GM18951 (cell line): ENCODE measurements at regions not wholly inside any gene's neighbourhood (a gene's known extent, or its start where the extent isn't known, plus 50 kb on each side); places are given as distances from the start of the nearest gene placed in this dataset.

ENCODE experiments used
- POLR2A ChIP-seq: IDR thresholded peaks from 4 replicates; pipeline ENCODE4 v1.6.1; 2011; ENCODE audit warnings: mild to moderate bottlenecking; ENCODE audit not compliant: insufficient read length, insufficient read depth; ENCODE audit errors: extremely low read depth
- in situ Hi-C: fragments of 300-500 bp; cut with MboI; formaldehyde crosslinking; loops from one replicate; pipeline ENCODE4 v1.12.0; 2022; ENCODE audit warnings: low sequenced_read_pairs, mixed read lengths, inconsistent platforms; ENCODE audit not compliant: unreplicated experiment

- in situ Hi-C loops = no loop called here
- no peak for TF ChIP-seq POLR2A
Observed at GRCh38 chr5:54758038-54758437, 227.4 kb downstream of the ESM1 start.

- in situ Hi-C loops = no loop called here
- TF ChIP-seq POLR2A = no peak
Observed at GRCh38 chr5:54757541-54757940, 227.9 kb downstream of the ESM1 start.

- in situ Hi-C loops = no loop called here
Observed at GRCh38 chr5:54756796-54757402, 228.5 kb downstream of the ESM1 start.

GRCh38 chr5:54756301-54756700 is 229.1 kb downstream of the ESM1 start:
- in situ Hi-C loops = no loop called here
- TF ChIP-seq POLR2A = no peak

More at GRCh38 chr5:54756796-54757402, 228.5 kb downstream of the ESM1 start:
- no peak for TF ChIP-seq POLR2A

- in situ Hi-C loops = no loop called here
- no peak for TF ChIP-seq POLR2A
Observed at GRCh38 chr5:54754878-54755277, 230.5 kb downstream of the ESM1 start.

- no peak for TF ChIP-seq POLR2A
- in situ Hi-C loops = no loop called here
Observed at GRCh38 chr5:54754420-54754819, 231.0 kb downstream of the ESM1 start.

- no peak for TF ChIP-seq POLR2A
- in situ Hi-C loops = no loop called here
Observed at GRCh38 chr5:54753753-54754152, 231.6 kb downstream of the ESM1 start.

- in situ Hi-C loops = no loop called here
- TF ChIP-seq POLR2A = no peak
Observed at GRCh38 chr5:54753034-54753433, 232.4 kb downstream of the ESM1 start.

- no peak for TF ChIP-seq POLR2A
- in situ Hi-C loops = no loop called here
Observed at GRCh38 chr5:54748527-54748926, 231.0 kb downstream of the SNX18 start.

- in situ Hi-C loops = no loop called here
- no peak for TF ChIP-seq POLR2A
Observed at GRCh38 chr5:54746777-54747398, 229.3 kb downstream of the SNX18 start.

GRCh38 chr5:54746346-54746745 is 228.8 kb downstream of the SNX18 start:
- TF ChIP-seq POLR2A = no peak
- in situ Hi-C loops = no loop called here

GRCh38 chr5:54745599-54745998 is 228.0 kb downstream of the SNX18 start:
- no peak for TF ChIP-seq POLR2A
- in situ Hi-C loops = no loop called here

GRCh38 chr5:54743997-54744788 is 226.6 kb downstream of the SNX18 start:
- in situ Hi-C loops = no loop called here

GRCh38 chr5:54743581-54743980 is 226.0 kb downstream of the SNX18 start:
- TF ChIP-seq POLR2A = no peak
- in situ Hi-C loops = no loop called here

More at GRCh38 chr5:54743997-54744788, 226.6 kb downstream of the SNX18 start:
- TF ChIP-seq POLR2A = no peak

- no peak for TF ChIP-seq POLR2A
- in situ Hi-C loops = no loop called here
Observed at GRCh38 chr5:54742417-54742891, 224.9 kb downstream of the SNX18 start.
